ENCODE measurements at regions not wholly inside any gene's neighbourhood (a gene's known extent, or its start where the extent isn't known, plus 50 kb on each side); places are given as distances from the start of the nearest gene placed in this dataset.

GRCh38 chr12:16863742-16864141 lies 257.8 kb upstream of the LMO3 start:
- no peak for DNase-seq (ENCODE audit: low read depth)
- no peak for TF ChIP-seq CTCF (IDR thresholded peaks at IDR 0.05; ENCODE audit: insufficient read depth, low read depth, low read length)
- H3K4me3 ChIP-seq (ENCODE audit: low read depth, low read length) = no peak overlapping the region

GRCh38 chr12:16857456-16857923 lies 251.5 kb upstream of the LMO3 start:
- no peak overlapping the region for H3K4me3 ChIP-seq (ENCODE audit: low read depth, low read length)
- TF ChIP-seq CTCF (IDR thresholded peaks at IDR 0.05; ENCODE audit: insufficient read depth, low read depth, low read length) = no peak
- DNase-seq (ENCODE audit: low read depth) = no peak

- no peak overlapping the region for H3K4me3 ChIP-seq (ENCODE audit: low read depth, low read length)
Observed at GRCh38 chr12:16854465-16854864, 248.5 kb upstream of the LMO3 start.

GRCh38 chr12:16849473-16849872 lies 243.5 kb upstream of the LMO3 start:
- TF ChIP-seq CTCF (IDR thresholded peaks at IDR 0.05; ENCODE audit: insufficient read depth, low read depth, low read length) = no peak
- H3K4me3 ChIP-seq (ENCODE audit: low read depth, low read length) = no peak overlapping the region
- no peak for DNase-seq (ENCODE audit: low read depth)

More at GRCh38 chr12:16854465-16854864, 248.5 kb upstream of the LMO3 start:
- no peak for TF ChIP-seq CTCF (IDR thresholded peaks at IDR 0.05; ENCODE audit: insufficient read depth, low read depth, low read length)
- DNase-seq (ENCODE audit: low read depth) = no peak

GRCh38 chr12:16844875-16845274 lies 238.9 kb upstream of the LMO3 start:
- DNase-seq (ENCODE audit: low read depth) = no peak
- TF ChIP-seq CTCF (IDR thresholded peaks at IDR 0.05; ENCODE audit: insufficient read depth, low read depth, low read length) = no peak
- H3K4me3 ChIP-seq (ENCODE audit: low read depth, low read length) = no peak overlapping the region

GRCh38 chr12:16833376-16834015 lies 227.5 kb upstream of the LMO3 start:
- no peak for DNase-seq (ENCODE audit: low read depth)
- H3K4me3 ChIP-seq (ENCODE audit: low read depth, low read length) = no peak overlapping the region
- TF ChIP-seq CTCF (IDR thresholded peaks at IDR 0.05; ENCODE audit: insufficient read depth, low read depth, low read length) = no peak

GRCh38 chr12:16828891-16829290 lies 222.9 kb upstream of the LMO3 start:
- TF ChIP-seq CTCF (IDR thresholded peaks at IDR 0.05; ENCODE audit: insufficient read depth, low read depth, low read length) = no peak
- no peak for DNase-seq (ENCODE audit: low read depth)
- H3K4me3 ChIP-seq (ENCODE audit: low read depth, low read length) = no peak overlapping the region

All from fibroblast of villous mesenchyme (primary cell).